ENCODE measurements at regions not wholly inside any gene's neighbourhood (a gene's known extent, or its start where the extent isn't known, plus 50 kb on each side); places are given as distances from the start of the nearest gene placed in this dataset.

- TF ChIP-seq EZH2 (IDR thresholded peaks at IDR 0.05) (no peak), POLR2AphosphoS5 (IDR thresholded peaks at IDR 0.05; ENCODE audit: borderline replicate concordance, low read depth, low read length) (no peak), FOXP2 (optimal IDR thresholded peaks at IDR 0.05; ENCODE audit: control extremely low read depth, extremely low read length, insufficient read depth) (no peak)
These were observed 118.9 kb downstream of the MTHFS start for GRCh38 chr15:79777916-79778315.

Measured in SK-N-MC (cell line).